A673 (cell line): ENCODE measurements at regions not wholly inside any gene's neighbourhood (a gene's known extent, or its start where the extent isn't known, plus 50 kb on each side); places are given as distances from the start of the nearest gene placed in this dataset.

Experiments used
- EZH2 ChIP-seq: fragments of 200-600 bp; sonication (generic); IDR thresholded peaks from 2 replicates; pipeline ENCODE4 v1.6.1; 2017; ENCODE audit warnings: borderline replicate concordance, low read depth, mild to moderate bottlenecking, mixed read lengths, antibody characterized with exemption, low read length; ENCODE audit not compliant: poor library complexity, severe bottlenecking
- TF ChIP-seq, protein P1 (sequence below): fragments of 300-800, 200-600 bp; sonication (generic); conservative IDR thresholded peaks from 2 replicates; pipeline ENCODE4 v1.5.1; 2017; ENCODE audit warnings: low read depth, mild to moderate bottlenecking, antibody characterized with exemption, low read length, moderate library complexity, mixed read lengths

DNA sequence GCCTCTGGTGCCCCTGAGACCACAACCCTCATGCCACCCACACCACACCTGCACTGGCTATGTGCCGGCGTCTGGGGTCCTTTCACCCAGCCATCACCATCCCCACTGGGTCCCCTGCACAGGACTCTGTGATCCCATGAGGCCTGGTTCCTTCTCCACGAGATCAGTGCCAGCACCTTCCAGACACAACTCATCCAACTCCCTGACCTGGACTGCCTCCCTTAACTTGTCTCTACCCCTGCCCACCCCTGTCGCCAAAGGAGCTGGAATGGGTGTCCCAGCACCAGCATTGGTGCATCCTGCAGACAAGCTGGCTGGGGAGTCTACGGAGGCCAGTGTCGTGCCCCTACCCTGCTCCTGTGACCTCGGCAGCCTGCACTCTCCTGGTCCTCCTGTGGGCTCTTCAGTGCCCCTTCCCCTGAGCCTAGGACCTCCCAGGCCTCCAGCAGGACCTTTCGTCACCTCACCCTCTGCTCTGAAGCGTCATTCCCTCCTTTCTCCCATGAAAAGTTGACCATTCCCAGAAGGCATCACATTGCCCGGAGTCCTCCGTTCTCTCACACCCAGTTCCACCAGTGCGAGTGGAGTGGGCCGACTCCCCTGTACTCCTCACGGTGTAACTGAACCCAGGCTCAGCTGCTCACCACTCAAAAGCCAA, 87.7 kb downstream of the NSUN2 start:
- TF ChIP-seq, protein P1, sequence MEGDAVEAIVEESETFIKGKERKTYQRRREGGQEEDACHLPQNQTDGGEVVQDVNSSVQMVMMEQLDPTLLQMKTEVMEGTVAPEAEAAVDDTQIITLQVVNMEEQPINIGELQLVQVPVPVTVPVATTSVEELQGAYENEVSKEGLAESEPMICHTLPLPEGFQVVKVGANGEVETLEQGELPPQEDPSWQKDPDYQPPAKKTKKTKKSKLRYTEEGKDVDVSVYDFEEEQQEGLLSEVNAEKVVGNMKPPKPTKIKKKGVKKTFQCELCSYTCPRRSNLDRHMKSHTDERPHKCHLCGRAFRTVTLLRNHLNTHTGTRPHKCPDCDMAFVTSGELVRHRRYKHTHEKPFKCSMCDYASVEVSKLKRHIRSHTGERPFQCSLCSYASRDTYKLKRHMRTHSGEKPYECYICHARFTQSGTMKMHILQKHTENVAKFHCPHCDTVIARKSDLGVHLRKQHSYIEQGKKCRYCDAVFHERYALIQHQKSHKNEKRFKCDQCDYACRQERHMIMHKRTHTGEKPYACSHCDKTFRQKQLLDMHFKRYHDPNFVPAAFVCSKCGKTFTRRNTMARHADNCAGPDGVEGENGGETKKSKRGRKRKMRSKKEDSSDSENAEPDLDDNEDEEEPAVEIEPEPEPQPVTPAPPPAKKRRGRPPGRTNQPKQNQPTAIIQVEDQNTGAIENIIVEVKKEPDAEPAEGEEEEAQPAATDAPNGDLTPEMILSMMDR = no peak
- TF ChIP-seq EZH2 = no peak
